ENCODE measurements at regions not wholly inside any gene's neighbourhood (a gene's known extent, or its start where the extent isn't known, plus 50 kb on each side); places are given as distances from the start of the nearest gene placed in this dataset.

DNA sequence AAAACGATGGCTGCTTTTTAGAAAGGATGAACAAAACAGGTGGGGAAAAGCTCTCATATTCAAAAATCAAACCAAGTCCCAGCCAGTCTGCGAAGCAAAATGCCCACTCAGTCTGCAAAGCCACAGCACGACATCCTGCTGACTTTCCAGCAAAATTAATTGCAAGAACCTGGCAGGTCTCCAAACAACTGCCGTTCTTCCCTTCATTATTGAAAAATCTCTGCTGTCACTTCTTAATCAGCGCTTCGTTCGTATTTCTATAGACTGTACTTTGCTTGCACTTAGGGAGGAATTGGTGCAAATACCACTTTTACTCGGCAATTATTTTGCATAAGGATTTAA lies 222.4 kb downstream of the CBLN4 start:
- DNase-seq: no peak
- Histone ChIP-seq H3K4me1 (ENCODE audit: insufficient read depth, low read length) (no peaks in the 10 kb centered on the region), H3K27ac (ENCODE audit: low read depth, low read length) (no peak overlapping the region), H3K9me3 (ENCODE audit: low read length) (no peaks in the 10 kb centered on the region), H3K27me3 (ENCODE audit: insufficient read depth, low read length, poor library complexity, severe bottlenecking) (no peaks in the 10 kb centered on the region), H3K4me3 (ENCODE audit: low read length) (no peak overlapping the region), H3K36me3 (ENCODE audit: insufficient read depth, low read length) (no peaks in the 10 kb centered on the region)
- H3K36me3 Mint-ChIP-seq: no peaks in the 10 kb centered on the region
- CTCF ChIA-PET: no interaction called here
- no peak overlapping the region for H3K4me3 Mint-ChIP-seq
- no peak overlapping the region for H3K27ac Mint-ChIP-seq
- POLR2A ChIA-PET: no interaction called here
- peaks cover 3 to 19% (median 9%) of the 10 kb centered on the region in 5 donors for H3K9me3 Mint-ChIP-seq
- no peaks in the 10 kb centered on the region for H3K4me1 Mint-ChIP-seq
- no peaks in the 10 kb centered on the region for H3K27me3 Mint-ChIP-seq

DNA sequence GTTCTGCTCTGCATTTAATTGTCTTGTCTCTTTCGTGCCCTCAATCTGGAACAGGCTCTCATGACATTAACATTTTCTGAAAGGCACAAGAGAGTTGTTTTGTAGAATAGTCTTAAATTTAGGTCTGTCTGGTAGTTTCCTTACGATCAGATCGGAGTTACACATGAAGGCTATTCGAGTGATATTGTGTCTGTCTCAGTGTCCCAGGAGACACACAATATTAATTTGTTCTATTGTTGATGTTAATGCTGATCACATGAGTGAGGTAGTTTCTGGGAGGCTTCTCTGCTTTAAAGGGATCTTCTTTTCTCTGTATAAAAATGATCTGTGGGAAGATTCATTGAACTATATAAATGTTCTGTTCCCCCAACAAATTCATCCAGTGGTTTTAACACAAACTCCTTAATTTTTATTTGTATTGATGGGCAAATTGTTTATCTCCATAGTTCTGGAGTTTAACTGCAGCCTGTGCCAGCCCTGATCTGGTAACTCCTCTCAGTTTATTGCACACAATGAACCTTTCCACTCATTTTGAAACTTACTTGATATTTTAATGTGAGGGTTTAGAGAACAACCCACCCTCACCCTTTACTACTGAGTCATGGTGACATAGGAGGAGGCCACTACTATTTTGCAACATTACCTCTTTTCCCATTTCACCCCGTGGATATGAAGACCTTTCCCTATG lies 223.0 kb downstream of the CBLN4 start:
- no peaks in the 10 kb centered on the region for H3K4me1 Mint-ChIP-seq
- H3K27ac ChIP-seq (ENCODE audit: low read depth, low read length): no peak overlapping the region
- DNase-seq: no peak
- CTCF ChIA-PET: no interaction called here
- H3K36me3 ChIP-seq (ENCODE audit: insufficient read depth, low read length): no peaks in the 10 kb centered on the region
- peaks cover 3 to 17% (median 9%) of the 10 kb centered on the region in 5 donors for H3K9me3 Mint-ChIP-seq
- H3K4me1 ChIP-seq (ENCODE audit: insufficient read depth, low read length): no peaks in the 10 kb centered on the region
- POLR2A ChIA-PET: no interaction called here
- H3K4me3 ChIP-seq (ENCODE audit: low read length): no peak overlapping the region
- H3K9me3 ChIP-seq (ENCODE audit: low read length): no peaks in the 10 kb centered on the region
- no peaks in the 10 kb centered on the region for H3K36me3 Mint-ChIP-seq
- H3K27ac Mint-ChIP-seq: no peak overlapping the region
- H3K4me3 Mint-ChIP-seq: no peak overlapping the region
- no peaks in the 10 kb centered on the region for H3K27me3 ChIP-seq (ENCODE audit: insufficient read depth, low read length, poor library complexity, severe bottlenecking)
- no peaks in the 10 kb centered on the region for H3K27me3 Mint-ChIP-seq

DNA sequence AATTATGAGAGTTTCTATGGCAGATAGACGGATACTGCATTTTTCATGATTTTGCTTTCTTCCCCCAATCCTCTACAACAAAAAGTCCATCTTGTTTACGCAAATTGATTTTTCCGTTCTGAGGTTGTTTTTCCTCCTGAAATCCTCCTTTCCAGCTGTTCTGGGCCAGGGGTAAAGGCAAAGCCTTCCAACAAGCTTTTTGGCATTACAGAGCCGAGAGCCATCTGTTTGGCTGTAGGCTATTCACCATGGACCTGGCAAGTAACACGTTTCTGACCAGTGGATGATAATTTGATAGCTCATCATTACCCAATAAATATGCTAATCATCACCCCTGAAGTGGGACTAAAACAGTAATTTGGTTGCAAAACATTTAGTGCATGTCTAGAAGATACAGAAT lies 226.5 kb downstream of the CBLN4 start:
- Mint-ChIP-seq H3K27me3 (no peaks in the 10 kb centered on the region), H3K9me3 (peaks cover 0 to 13% (median 7%) of the 10 kb centered on the region in 5 donors), H3K4me1 (no peaks in the 10 kb centered on the region), H3K27ac (no peak overlapping the region), H3K36me3 (no peaks in the 10 kb centered on the region), H3K4me3 (no peak overlapping the region)
- Histone ChIP-seq H3K36me3 (ENCODE audit: insufficient read depth, low read length) (no peaks in the 10 kb centered on the region), H3K4me3 (ENCODE audit: low read length) (no peak overlapping the region), H3K4me1 (ENCODE audit: insufficient read depth, low read length) (no peaks in the 10 kb centered on the region), H3K9me3 (ENCODE audit: low read length) (no peaks in the 10 kb centered on the region), H3K27ac (ENCODE audit: low read depth, low read length) (no peak overlapping the region), H3K27me3 (ENCODE audit: insufficient read depth, low read length, poor library complexity, severe bottlenecking) (no peaks in the 10 kb centered on the region)
- POLR2A ChIA-PET: no interaction called here
- CTCF ChIA-PET: no interaction called here
- no peak for DNase-seq

DNA sequence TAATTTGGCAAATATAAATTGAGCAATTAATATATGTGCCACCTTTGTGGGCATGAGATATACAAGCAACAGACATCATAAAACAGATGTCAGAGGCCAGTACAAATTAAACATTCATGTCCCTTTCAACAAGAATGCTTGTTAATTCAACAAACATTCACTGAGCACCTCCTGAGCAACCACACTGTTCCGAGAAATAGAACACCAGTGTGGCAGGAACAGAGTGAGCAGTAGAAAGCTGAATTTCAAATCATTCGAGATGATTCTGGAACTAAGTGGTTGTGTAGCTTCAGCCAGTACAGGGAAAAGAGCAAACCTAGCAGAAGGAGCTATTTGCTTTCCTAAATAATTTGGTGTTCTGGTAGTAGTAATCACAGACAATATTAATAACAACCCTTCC lies 227.7 kb downstream of the CBLN4 start:
- Mint-ChIP-seq H3K9me3 (peaks cover 0 to 21% (median 7%) of the 10 kb centered on the region in 5 donors), H3K27me3 (no peaks in the 10 kb centered on the region), H3K36me3 (no peaks in the 10 kb centered on the region), H3K27ac (no peak overlapping the region), H3K4me3 (no peak overlapping the region), H3K4me1 (no peaks in the 10 kb centered on the region)
- Histone ChIP-seq H3K9me3 (ENCODE audit: low read length) (no peaks in the 10 kb centered on the region), H3K27me3 (ENCODE audit: insufficient read depth, low read length, poor library complexity, severe bottlenecking) (no peaks in the 10 kb centered on the region), H3K4me1 (ENCODE audit: insufficient read depth, low read length) (no peaks in the 10 kb centered on the region), H3K4me3 (ENCODE audit: low read length) (no peak overlapping the region), H3K27ac (ENCODE audit: low read depth, low read length) (no peak overlapping the region), H3K36me3 (ENCODE audit: insufficient read depth, low read length) (no peaks in the 10 kb centered on the region)
- no peak for DNase-seq
- ChIA-PET POLR2A (no interaction called here), CTCF (no interaction called here)

DNA sequence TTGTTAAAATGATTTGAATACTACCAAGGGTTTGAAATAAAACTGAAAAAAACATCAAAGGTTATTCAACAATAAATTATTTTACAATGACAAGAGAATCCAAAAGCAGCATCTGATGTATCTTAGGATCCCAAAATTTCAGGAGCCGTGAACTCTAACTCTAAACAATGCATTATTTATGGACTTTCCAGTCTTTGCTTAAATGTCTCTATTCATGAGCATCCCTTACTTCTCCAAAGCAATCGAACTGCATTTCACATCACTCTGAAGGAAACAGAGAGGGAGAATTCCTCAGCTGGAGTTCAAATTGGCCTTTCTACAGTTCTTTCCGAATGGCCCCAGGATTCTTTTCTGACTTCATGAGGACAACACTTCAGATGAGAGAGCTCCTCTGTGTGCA lies 229.1 kb downstream of the CBLN4 start:
- ChIA-PET POLR2A (no interaction called here), CTCF (no interaction called here)
- H3K4me3 Mint-ChIP-seq: no peak overlapping the region
- Histone ChIP-seq H3K4me1 (ENCODE audit: insufficient read depth, low read length) (no peaks in the 10 kb centered on the region), H3K9me3 (ENCODE audit: low read length) (no peaks in the 10 kb centered on the region), H3K27ac (ENCODE audit: low read depth, low read length) (no peak overlapping the region), H3K4me3 (ENCODE audit: low read length) (no peak overlapping the region), H3K27me3 (ENCODE audit: insufficient read depth, low read length, poor library complexity, severe bottlenecking) (no peaks in the 10 kb centered on the region), H3K36me3 (ENCODE audit: insufficient read depth, low read length) (no peaks in the 10 kb centered on the region)
- H3K27me3 Mint-ChIP-seq: no peaks in the 10 kb centered on the region
- no peak overlapping the region for H3K27ac Mint-ChIP-seq
- H3K4me1 Mint-ChIP-seq: no peaks in the 10 kb centered on the region
- peaks cover 2 to 18% (median 5%) of the 10 kb centered on the region in 5 donors for H3K9me3 Mint-ChIP-seq
- DNase-seq: no peak
- H3K36me3 Mint-ChIP-seq: no peaks in the 10 kb centered on the region

DNA sequence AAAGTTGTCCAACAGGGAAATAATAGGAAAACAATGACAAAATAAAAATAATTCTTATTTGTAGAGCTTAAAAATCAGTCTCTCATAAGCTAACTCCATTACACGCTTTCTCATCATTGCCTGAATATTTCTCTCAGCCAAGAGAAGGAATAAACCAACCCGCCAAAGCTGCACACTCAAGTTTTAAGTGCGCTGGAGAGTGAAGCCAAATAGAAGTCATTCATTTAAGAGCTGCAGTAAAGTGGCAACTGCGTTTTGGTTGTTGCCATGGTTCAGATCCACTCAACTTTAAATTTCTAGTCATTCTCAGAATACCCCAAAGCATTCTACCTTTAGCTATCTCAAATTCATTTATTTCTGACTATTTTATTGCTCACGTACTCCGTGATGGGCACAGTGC lies 230.7 kb downstream of the CBLN4 start:
- no peak overlapping the region for H3K27ac Mint-ChIP-seq
- H3K36me3 Mint-ChIP-seq: no peaks in the 10 kb centered on the region
- no peaks in the 10 kb centered on the region for H3K27me3 ChIP-seq (ENCODE audit: insufficient read depth, low read length, poor library complexity, severe bottlenecking)
- H3K9me3 ChIP-seq (ENCODE audit: low read length): no peaks in the 10 kb centered on the region
- no peaks in the 10 kb centered on the region for H3K4me1 ChIP-seq (ENCODE audit: insufficient read depth, low read length)
- H3K27me3 Mint-ChIP-seq: no peaks in the 10 kb centered on the region
- H3K4me1 Mint-ChIP-seq: no peaks in the 10 kb centered on the region
- no peak overlapping the region for H3K27ac ChIP-seq (ENCODE audit: low read depth, low read length)
- ChIA-PET CTCF (no interaction called here), POLR2A (no interaction called here)
- no peak for DNase-seq
- H3K9me3 Mint-ChIP-seq: peaks cover 2 to 18% (median 7%) of the 10 kb centered on the region in 5 donors
- H3K36me3 ChIP-seq (ENCODE audit: insufficient read depth, low read length): no peaks in the 10 kb centered on the region
- no peak overlapping the region for H3K4me3 ChIP-seq (ENCODE audit: low read length)
- H3K4me3 Mint-ChIP-seq: no peak overlapping the region

DNA sequence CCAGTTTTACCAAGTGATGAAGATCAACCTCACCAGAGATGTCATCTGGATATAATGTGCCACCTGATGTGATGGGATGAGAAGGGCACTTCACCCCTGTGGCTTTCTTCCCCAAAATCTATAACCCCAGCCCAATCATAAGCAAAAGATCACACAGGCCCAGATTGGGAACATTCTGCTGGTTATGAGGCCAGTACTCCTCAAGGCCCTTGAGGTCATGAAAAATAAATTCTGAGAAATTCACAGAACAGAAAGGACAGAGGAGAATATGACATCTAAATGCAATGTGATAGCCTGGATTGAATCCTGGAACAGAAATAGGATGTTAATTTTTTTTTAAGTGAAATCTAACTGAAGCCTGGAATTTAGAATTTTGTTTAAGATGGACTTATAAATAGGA lies 243.5 kb downstream of the CBLN4 start:
- Mint-ChIP-seq H3K9me3 (peaks cover 13 to 35% (median 20%) of the 10 kb centered on the region in 5 donors), H3K36me3 (no peaks in the 10 kb centered on the region), H3K4me3 (no peak overlapping the region), H3K27ac (no peak overlapping the region), H3K4me1 (no peaks in the 10 kb centered on the region), H3K27me3 (peaks cover 0 to 2% of the 10 kb centered on the region in 2 donors)
- DNase-seq: no peak
- ChIA-PET CTCF (no interaction called here), POLR2A (no interaction called here)
- Histone ChIP-seq H3K36me3 (ENCODE audit: insufficient read depth, low read length) (no peaks in the 10 kb centered on the region), H3K27ac (ENCODE audit: low read depth, low read length) (no peak overlapping the region), H3K9me3 (ENCODE audit: low read length) (no peaks in the 10 kb centered on the region), H3K4me3 (ENCODE audit: low read length) (no peak overlapping the region), H3K4me1 (ENCODE audit: insufficient read depth, low read length) (no peaks in the 10 kb centered on the region), H3K27me3 (ENCODE audit: insufficient read depth, low read length, poor library complexity, severe bottlenecking) (no peaks in the 10 kb centered on the region)

DNA sequence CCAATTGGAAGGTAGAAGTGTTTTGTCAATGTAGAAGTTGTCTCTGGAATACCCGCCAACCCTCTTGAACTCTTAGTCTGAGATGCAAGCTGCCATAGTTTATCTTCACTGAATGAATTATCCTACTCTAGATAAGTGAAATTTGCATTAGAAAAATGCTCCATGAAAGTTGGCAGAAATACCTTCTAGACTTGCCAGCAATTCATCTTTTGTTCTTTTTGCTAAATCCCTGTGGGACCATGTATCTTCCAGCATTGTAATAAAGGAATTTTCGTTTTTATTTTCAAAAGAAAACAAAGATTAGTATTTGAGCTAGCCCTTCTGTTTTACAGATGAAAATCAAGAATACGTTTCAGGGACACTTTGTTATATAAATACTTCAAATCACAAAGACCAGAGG lies 244.2 kb downstream of the CBLN4 start:
- no peaks in the 10 kb centered on the region for H3K4me1 ChIP-seq (ENCODE audit: insufficient read depth, low read length)
- Mint-ChIP-seq H3K27me3 (peaks cover 0 to 2% of the 10 kb centered on the region in 2 donors), H3K9me3 (peaks cover 13 to 34% (median 20%) of the 10 kb centered on the region in 5 donors), H3K36me3 (no peaks in the 10 kb centered on the region), H3K4me3 (no peak overlapping the region), H3K4me1 (no peaks in the 10 kb centered on the region), H3K27ac (no peak overlapping the region)
- no peaks in the 10 kb centered on the region for H3K36me3 ChIP-seq (ENCODE audit: insufficient read depth, low read length)
- H3K4me3 ChIP-seq (ENCODE audit: low read length): no peak overlapping the region
- no peak for DNase-seq
- CTCF ChIA-PET: no interaction called here
- H3K27ac ChIP-seq (ENCODE audit: low read depth, low read length): no peak overlapping the region
- no peaks in the 10 kb centered on the region for H3K9me3 ChIP-seq (ENCODE audit: low read length)
- POLR2A ChIA-PET: no interaction called here
- no peaks in the 10 kb centered on the region for H3K27me3 ChIP-seq (ENCODE audit: insufficient read depth, low read length, poor library complexity, severe bottlenecking)

DNA sequence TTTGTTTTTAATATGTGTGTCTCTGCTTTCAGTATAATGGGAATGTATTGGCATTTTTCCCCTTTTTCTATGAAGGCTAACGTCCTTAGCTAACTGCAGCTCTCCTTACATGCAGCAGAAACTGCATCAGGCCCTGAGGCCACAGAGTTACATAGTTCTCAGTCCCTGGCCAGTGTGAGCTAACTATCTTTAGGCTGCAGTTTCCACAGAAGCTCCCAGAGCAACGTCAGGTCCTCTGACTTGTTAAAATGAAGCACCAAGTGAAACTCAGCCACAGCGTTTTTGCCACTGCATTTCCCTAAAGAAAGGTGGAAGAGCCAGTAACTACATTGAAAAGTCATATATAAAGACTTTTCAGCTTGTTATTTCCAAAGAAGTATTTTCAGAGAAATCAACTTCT lies 244.7 kb downstream of the CBLN4 start:
- Mint-ChIP-seq H3K4me1 (no peaks in the 10 kb centered on the region), H3K27me3 (peaks cover 0 to 2% of the 10 kb centered on the region in 2 donors), H3K36me3 (no peaks in the 10 kb centered on the region), H3K4me3 (no peak overlapping the region), H3K9me3 (peaks cover 13 to 34% (median 17%) of the 10 kb centered on the region in 5 donors), H3K27ac (no peak overlapping the region)
- Histone ChIP-seq H3K4me1 (ENCODE audit: insufficient read depth, low read length) (no peaks in the 10 kb centered on the region), H3K36me3 (ENCODE audit: insufficient read depth, low read length) (no peaks in the 10 kb centered on the region), H3K27ac (ENCODE audit: low read depth, low read length) (no peak overlapping the region), H3K4me3 (ENCODE audit: low read length) (no peak overlapping the region), H3K9me3 (ENCODE audit: low read length) (no peaks in the 10 kb centered on the region), H3K27me3 (ENCODE audit: insufficient read depth, low read length, poor library complexity, severe bottlenecking) (no peaks in the 10 kb centered on the region)
- POLR2A ChIA-PET: no interaction called here
- CTCF ChIA-PET: no interaction called here
- no peak for DNase-seq

Data from CD8-positive, alpha-beta memory T cell (primary cell).